Tibial artery (tissue), 4 donors: ENCODE measurements at regions not wholly inside any gene's neighbourhood (a gene's known extent, or its start where the extent isn't known, plus 50 kb on each side); places are given as distances from the start of the nearest gene placed in this dataset.

ENCODE experiments used
- DNase-seq, 2 donors: peaks; one replicate each; pipeline ENCODE4 v3.0.0-alpha.2; 2019
- H3K27ac ChIP-seq, 2 donors: fragments of 200-600 bp; sonication (generic) in 1 of 2; 1 replicate in 1 of 2; 2 replicates in 1 of 2; pipeline ENCODE4 v1.5.1; 2018 to 2019; ENCODE audit warnings: mild to moderate bottlenecking in 1 of 2
- H3K27me3 ChIP-seq, 2 donors: fragments of 200-600 bp; sonication (generic) in 1 of 2; one replicate each; pipeline versions ENCODE4 v1.5.1 to v1.6.0; 2016 to 2019
- H3K36me3 ChIP-seq, 3 donors: fragments of 200-600 bp; sonication (generic) in 2 of 3; one replicate each; pipeline ENCODE4 v1.5.1; 2016 to 2019; ENCODE audit warnings: mild to moderate bottlenecking in 2 of 3
- H3K4me1 ChIP-seq, 4 donors: fragments of 200-600 bp; sonication (generic) in 2 of 4; 1 replicate in 3 of 4; 2 replicates in 1 of 4; pipeline ENCODE4 v1.5.1; 2016 to 2019
- H3K4me3 ChIP-seq, 2 donors: fragments of 200-600 bp; sonication (generic) in 1 of 2; 1 replicate in 1 of 2; 2 replicates in 1 of 2; pipeline ENCODE4 v1.5.1; 2018 to 2019; ENCODE audit warnings: mild to moderate bottlenecking in 2 of 2
- H3K9me3 ChIP-seq, 3 donors: fragments of 200-600 bp; sonication (generic) in 1 of 3; one replicate each; pipeline ENCODE4 v1.5.1; 2016 to 2019
- CTCF ChIP-seq, 2 experiments: fragments of 200-600 bp in 1 of 2; fragments of 450-650 bp in 1 of 2; IDR thresholded peaks; one replicate each; pipeline ENCODE4 v1.5.1; 2017 to 2019; ENCODE audit warnings: antibody characterized with exemption in 2 of 2, mild to moderate bottlenecking in 1 of 2, moderate library complexity in 1 of 2
- intact Hi-C: fragments of 100-400 bp; cut with DNase I; formaldehyde crosslinking; loops from one replicate; pipeline ENCODE4 v1.15.0; 2023; ENCODE audit warnings: low total_unique reads

- TF ChIP-seq CTCF (IDR thresholded peaks at IDR 0.05): no peak
- H3K9me3 ChIP-seq: no peaks in the 10 kb centered on the region
- intact Hi-C loops: no loop called here
- no peaks in the 10 kb centered on the region for H3K4me1 ChIP-seq
- no peaks in the 10 kb centered on the region for H3K36me3 ChIP-seq
- no peak overlapping the region for H3K27ac ChIP-seq
- no peaks in the 10 kb centered on the region for H3K27me3 ChIP-seq
- H3K4me3 ChIP-seq: no peak overlapping the region
- DNase-seq: no peak
These were observed 1169.4 kb upstream of the ZEB2 start for GRCh38 chr2:145689277-145689676.

GRCh38 chr2:145688156-145688555 lies 1168.2 kb upstream of the ZEB2 start:
- Histone ChIP-seq H3K4me1 (no peaks in the 10 kb centered on the region), H3K9me3 (no peaks in the 10 kb centered on the region), H3K4me3 (no peak overlapping the region), H3K27ac (no peak overlapping the region), H3K36me3 (no peaks in the 10 kb centered on the region), H3K27me3 (no peaks in the 10 kb centered on the region)
- DNase-seq: no peak
- intact Hi-C loops: no loop called here
- TF ChIP-seq CTCF (IDR thresholded peaks at IDR 0.05): no peak

GRCh38 chr2:145687442-145688134 lies 1167.7 kb upstream of the ZEB2 start:
- no peak for TF ChIP-seq CTCF (IDR thresholded peaks at IDR 0.05)
- Histone ChIP-seq H3K36me3 (no peaks in the 10 kb centered on the region), H3K27me3 (no peaks in the 10 kb centered on the region), H3K4me3 (no peak overlapping the region), H3K4me1 (no peaks in the 10 kb centered on the region), H3K27ac (no peak overlapping the region), H3K9me3 (no peaks in the 10 kb centered on the region)
- DNase-seq: no peak
- intact Hi-C loops: no loop called here

GRCh38 chr2:145685383-145686050 lies 1165.6 kb upstream of the ZEB2 start:
- no peak for DNase-seq
- intact Hi-C loops: no loop called here
- H3K9me3 ChIP-seq: no peaks in the 10 kb centered on the region
- no peak overlapping the region for H3K4me3 ChIP-seq
- no peaks in the 10 kb centered on the region for H3K4me1 ChIP-seq
- H3K36me3 ChIP-seq: no peaks in the 10 kb centered on the region
- H3K27ac ChIP-seq: no peak overlapping the region
- TF ChIP-seq CTCF (IDR thresholded peaks at IDR 0.05): no peak
- H3K27me3 ChIP-seq: no peaks in the 10 kb centered on the region

GRCh38 chr2:145682546-145683157 lies 1162.7 kb upstream of the ZEB2 start:
- H3K27ac ChIP-seq: no peak overlapping the region
- H3K4me1 ChIP-seq: no peaks in the 10 kb centered on the region
- TF ChIP-seq CTCF (IDR thresholded peaks at IDR 0.05): no peak
- intact Hi-C loops: no loop called here
- no peaks in the 10 kb centered on the region for H3K36me3 ChIP-seq
- no peaks in the 10 kb centered on the region for H3K9me3 ChIP-seq
- H3K27me3 ChIP-seq: no peaks in the 10 kb centered on the region
- DNase-seq: no peak
- H3K4me3 ChIP-seq: no peak overlapping the region
